DND-41 (cell line): ENCODE measurements at regions not wholly inside any gene's neighbourhood (a gene's known extent, or its start where the extent isn't known, plus 50 kb on each side); places are given as distances from the start of the nearest gene placed in this dataset.

ENCODE experiments used
- ATAC-seq: fragments of 200-7000 bp; cut with Tn5 transposase; 3 replicates; pipeline ENCODE4 v1.9.1; 2021; ENCODE audit warnings: low read depth; ENCODE audit not compliant: insufficient read depth
- DNase-seq: peaks from one replicate; pipeline ENCODE4 v3.0.0-alpha.2; 2020
- H2AFZ ChIP-seq: 2 replicates; pipeline ENCODE4 v1.6.0; 2012; ENCODE audit warnings: low read depth, low read length
- H3K27ac ChIP-seq: 2 replicates; pipeline ENCODE4 v1.5.1; 2012; ENCODE audit warnings: low read length, inconsistent platforms
- H3K27me3 ChIP-seq: fragments of 200-600 bp; sonication (generic); 2 replicates; pipeline ENCODE4 v1.6.0; 2012; ENCODE audit warnings: low read length, mild to moderate bottlenecking, inconsistent platforms; ENCODE audit not compliant: insufficient read depth, poor library complexity
- H3K36me3 ChIP-seq: 2 replicates; pipeline ENCODE4 v1.5.1; 2012; ENCODE audit warnings: low read length, inconsistent platforms; ENCODE audit not compliant: insufficient read depth
- H3K4me1 ChIP-seq: 2 replicates; pipeline ENCODE4 v1.5.1; 2012; ENCODE audit warnings: mild to moderate bottlenecking, low read length; ENCODE audit not compliant: insufficient read depth
- H3K4me2 ChIP-seq: 2 replicates; pipeline ENCODE4 v1.6.0; 2012; ENCODE audit warnings: mild to moderate bottlenecking, moderate library complexity, low read length, inconsistent platforms; ENCODE audit not compliant: insufficient read depth
- H3K4me3 ChIP-seq, 2 experiments: fragments of 200-600 bp in 1 of 2; shearing (Covaris generic) in 1 of 2; 2 replicates each; pipeline ENCODE4 v1.5.1; 2012 to 2016; ENCODE audit warnings: inconsistent platforms in 2 of 2, low read length in 2 of 2, mild to moderate bottlenecking in 2 of 2, low read depth in 1 of 2, moderate library complexity in 1 of 2
- H3K79me2 ChIP-seq: 2 replicates; pipeline ENCODE4 v1.6.0; 2012; ENCODE audit warnings: low read length, inconsistent platforms; ENCODE audit not compliant: insufficient read depth
- H3K9ac ChIP-seq: 2 replicates; pipeline ENCODE4 v1.6.0; 2012; ENCODE audit warnings: low read depth, mild to moderate bottlenecking, inconsistent platforms, low read length, moderate library complexity
- H3K9me3 ChIP-seq: 2 replicates; pipeline ENCODE4 v1.5.1; 2012; ENCODE audit warnings: low read length, moderate library complexity, mild to moderate bottlenecking, inconsistent platforms; ENCODE audit not compliant: insufficient read depth, severe bottlenecking
- H4K20me1 ChIP-seq: 2 replicates; pipeline ENCODE4 v1.6.0; 2012; ENCODE audit warnings: low read length; ENCODE audit not compliant: insufficient read depth
- CTCF ChIP-seq: IDR thresholded peaks from 2 replicates; pipeline ENCODE4 v1.5.1; 2012; ENCODE audit warnings: borderline replicate concordance, low read length, moderate library complexity, mild to moderate bottlenecking; ENCODE audit not compliant: poor library complexity, severe bottlenecking; ENCODE audit errors: extremely low read depth
- EZH2 ChIP-seq: IDR thresholded peaks from 3 replicates; pipeline ENCODE4 v1.6.1; 2012; ENCODE audit warnings: borderline replicate concordance, low read depth, mild to moderate bottlenecking, moderate library complexity, low read length, inconsistent platforms; ENCODE audit not compliant: severe bottlenecking

GRCh38 chr10:131000743-131001142 is 310.8 kb downstream of the TCERG1L start:
- no peak overlapping the region for H3K9ac ChIP-seq
- no peak for TF ChIP-seq EZH2
- TF ChIP-seq CTCF: no peak
- no peaks in the 10 kb centered on the region for H3K36me3 ChIP-seq
- no peaks in the 10 kb centered on the region for H4K20me1 ChIP-seq
- H3K4me2 ChIP-seq: no peak overlapping the region
- no peaks in the 10 kb centered on the region for H3K4me1 ChIP-seq
- H3K79me2 ChIP-seq: no peaks in the 10 kb centered on the region
- no peak overlapping the region for H2AFZ ChIP-seq
- H3K9me3 ChIP-seq: no peaks in the 10 kb centered on the region
- no peaks in the 10 kb centered on the region for H3K27me3 ChIP-seq
- DNase-seq: no peak
- H3K4me3 ChIP-seq: no peak overlapping the region
- no peak overlapping the region for H3K27ac ChIP-seq
- ATAC-seq: no peak

GRCh38 chr10:131001438-131001837 is 310.1 kb downstream of the TCERG1L start:
- H3K9me3 ChIP-seq: no peaks in the 10 kb centered on the region
- H2AFZ ChIP-seq: no peak overlapping the region
- H3K4me2 ChIP-seq: no peak overlapping the region
- H3K4me3 ChIP-seq: no peak overlapping the region
- no peaks in the 10 kb centered on the region for H3K79me2 ChIP-seq
- no peak overlapping the region for H3K27ac ChIP-seq
- no peaks in the 10 kb centered on the region for H3K4me1 ChIP-seq
- DNase-seq (no peak), ATAC-seq (no peak)
- H4K20me1 ChIP-seq: no peaks in the 10 kb centered on the region
- H3K27me3 ChIP-seq: no peaks in the 10 kb centered on the region
- no peak for TF ChIP-seq CTCF
- TF ChIP-seq EZH2: no peak
- no peaks in the 10 kb centered on the region for H3K36me3 ChIP-seq
- no peak overlapping the region for H3K9ac ChIP-seq

- no peak overlapping the region for H3K4me3 ChIP-seq
- H3K27ac ChIP-seq: no peak overlapping the region
- H3K27me3 ChIP-seq: no peaks in the 10 kb centered on the region
- no peak for ATAC-seq
- no peak for DNase-seq
- no peak overlapping the region for H2AFZ ChIP-seq
- no peak overlapping the region for H3K9ac ChIP-seq
- no peaks in the 10 kb centered on the region for H3K36me3 ChIP-seq
- H3K79me2 ChIP-seq: no peaks in the 10 kb centered on the region
- H3K4me2 ChIP-seq: no peak overlapping the region
- no peaks in the 10 kb centered on the region for H3K9me3 ChIP-seq
- H3K4me1 ChIP-seq: no peaks in the 10 kb centered on the region
- no peaks in the 10 kb centered on the region for H4K20me1 ChIP-seq
- TF ChIP-seq EZH2 (no peak), CTCF (no peak)
Observed at GRCh38 chr10:131002031-131002861, 309.3 kb downstream of the TCERG1L start.

GRCh38 chr10:131003455-131003854 is 308.1 kb downstream of the TCERG1L start:
- H3K9ac ChIP-seq: no peak overlapping the region
- TF ChIP-seq CTCF (no peak), EZH2 (no peak)
- ATAC-seq (no peak), DNase-seq (no peak)
- no peaks in the 10 kb centered on the region for H3K9me3 ChIP-seq
- no peak overlapping the region for H3K4me2 ChIP-seq
- no peak overlapping the region for H2AFZ ChIP-seq
- no peaks in the 10 kb centered on the region for H3K4me1 ChIP-seq
- H4K20me1 ChIP-seq: no peaks in the 10 kb centered on the region
- H3K4me3 ChIP-seq: no peak overlapping the region
- H3K27me3 ChIP-seq: no peaks in the 10 kb centered on the region
- no peaks in the 10 kb centered on the region for H3K36me3 ChIP-seq
- no peaks in the 10 kb centered on the region for H3K79me2 ChIP-seq
- no peak overlapping the region for H3K27ac ChIP-seq
